ENCODE measurements at regions not wholly inside any gene's neighbourhood (a gene's known extent, or its start where the extent isn't known, plus 50 kb on each side); places are given as distances from the start of the nearest gene placed in this dataset.

- TF ChIP-seq CTCF (IDR thresholded peaks at IDR 0.05; ENCODE audit: poor library complexity) (no peak), EZH2 (IDR thresholded peaks at IDR 0.05; ENCODE audit: borderline replicate concordance) (no peak), EZH2phosphoT487 (IDR thresholded peaks at IDR 0.05; ENCODE audit: low read depth, severe bottlenecking, unreplicated experiment) (no peak)
Measured at GRCh38 chr5:174397206-174397605, 327.2 kb upstream of the MSX2 start.
